Kidney (tissue), 13 donors: ENCODE measurements at regions not wholly inside any gene's neighbourhood (a gene's known extent, or its start where the extent isn't known, plus 50 kb on each side); places are given as distances from the start of the nearest gene placed in this dataset.

ENCODE experiments used
- DNase-seq, 5 donors: peaks; one replicate each; pipeline ENCODE4 v3.0.0-alpha.2; 2013 to 2020
- FAIRE-seq: peaks from 2 replicates; lab custom pipeline; 2012; peaks lifted over from hg19 to GRCh38; lab: Jason Lieb, UNC
- H3K27ac ChIP-seq, 2 donors: one replicate each; pipeline ENCODE4 v1.7.0; 2013; ENCODE audit warnings: low read depth in 2 of 2, low read length in 2 of 2, inconsistent platforms in 1 of 2
- H3K27me3 ChIP-seq: one replicate; pipeline ENCODE4 v1.7.1; 2013; ENCODE audit warnings: low read length, inconsistent platforms; ENCODE audit not compliant: control insufficient read depth, insufficient read depth
- H3K36me3 ChIP-seq, 3 donors: one replicate each; pipeline versions ENCODE4 v1.7.0 to v1.7.1; 2013; ENCODE audit warnings: low read length in 3 of 3, control low read depth in 1 of 3, inconsistent platforms in 1 of 3; ENCODE audit not compliant: insufficient read depth in 3 of 3, control insufficient read depth in 2 of 3
- H3K4me1 ChIP-seq, 3 donors: one replicate each; pipeline versions ENCODE4 v1.7.0 to v1.7.1; 2013; ENCODE audit warnings: low read length in 3 of 3, inconsistent platforms in 1 of 3, low read depth in 1 of 3; ENCODE audit not compliant: control insufficient read depth in 2 of 3, insufficient read depth in 2 of 3
- H3K4me3 ChIP-seq, 3 donors: one replicate each; pipeline versions ENCODE4 v1.7.0 to v1.8.1; 2013; ENCODE audit warnings: low read length in 3 of 3, control low read depth in 1 of 3, inconsistent platforms in 1 of 3
- H3K9ac ChIP-seq, 3 donors: one replicate each; pipeline versions ENCODE4 v1.7.0 to v1.7.1; 2013; ENCODE audit warnings: low read length in 3 of 3, control low read depth in 1 of 3, inconsistent platforms in 1 of 3
- H3K9me3 ChIP-seq, 3 donors: one replicate each; pipeline versions ENCODE4 v1.7.0 to v1.7.1; 2013; ENCODE audit warnings: low read length in 3 of 3, control low read depth in 1 of 3, inconsistent platforms in 1 of 3; ENCODE audit not compliant: control insufficient read depth in 2 of 3, insufficient read depth in 1 of 3
- intact Hi-C: fragments of 100-400 bp; cut with DNase I; formaldehyde crosslinking; loops from one replicate; pipeline ENCODE4 v1.11.1; 2022
- TF ChIP-seq, protein P1 (sequence below): IDR thresholded peaks from 3 replicates; pipeline ENCODE4 v1.5.1; 2012; ENCODE audit warnings: mild to moderate bottlenecking, moderate library complexity, borderline replicate concordance; ENCODE audit not compliant: insufficient read depth; ENCODE audit errors: extremely low read depth
- donor health status: control.
- donor health status: control.
- donor health status: control.
- donor health status: control.
- donor health status: control.
- donor health status: DM: yes; HTN: yes; CAD: no.
- donor health status: Normal renal cell carcinoma (clear cell type).

- FAIRE-seq, result no peak
- Histone ChIP-seq H3K27me3 (no peaks in the 10 kb centered on the region), H3K9ac (no peak overlapping the region), H3K27ac (no peak overlapping the region), H3K4me3 (no peak overlapping the region), H3K9me3 (no peaks in the 10 kb centered on the region), H3K36me3 (no peaks in the 10 kb centered on the region), H3K4me1 (no peaks in the 10 kb centered on the region)
- TF ChIP-seq, protein P1, sequence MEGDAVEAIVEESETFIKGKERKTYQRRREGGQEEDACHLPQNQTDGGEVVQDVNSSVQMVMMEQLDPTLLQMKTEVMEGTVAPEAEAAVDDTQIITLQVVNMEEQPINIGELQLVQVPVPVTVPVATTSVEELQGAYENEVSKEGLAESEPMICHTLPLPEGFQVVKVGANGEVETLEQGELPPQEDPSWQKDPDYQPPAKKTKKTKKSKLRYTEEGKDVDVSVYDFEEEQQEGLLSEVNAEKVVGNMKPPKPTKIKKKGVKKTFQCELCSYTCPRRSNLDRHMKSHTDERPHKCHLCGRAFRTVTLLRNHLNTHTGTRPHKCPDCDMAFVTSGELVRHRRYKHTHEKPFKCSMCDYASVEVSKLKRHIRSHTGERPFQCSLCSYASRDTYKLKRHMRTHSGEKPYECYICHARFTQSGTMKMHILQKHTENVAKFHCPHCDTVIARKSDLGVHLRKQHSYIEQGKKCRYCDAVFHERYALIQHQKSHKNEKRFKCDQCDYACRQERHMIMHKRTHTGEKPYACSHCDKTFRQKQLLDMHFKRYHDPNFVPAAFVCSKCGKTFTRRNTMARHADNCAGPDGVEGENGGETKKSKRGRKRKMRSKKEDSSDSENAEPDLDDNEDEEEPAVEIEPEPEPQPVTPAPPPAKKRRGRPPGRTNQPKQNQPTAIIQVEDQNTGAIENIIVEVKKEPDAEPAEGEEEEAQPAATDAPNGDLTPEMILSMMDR, result no peak
- no peak for DNase-seq
- intact Hi-C loops, result no loop called here
These were observed 120.4 kb upstream of the DNAJC10 start for GRCh38 chr2:182595650-182596049.

GRCh38 chr2:182597570-182598295 is 118.3 kb upstream of the DNAJC10 start:
- H3K36me3 ChIP-seq, result no peaks in the 10 kb centered on the region
- TF ChIP-seq, protein P1, result no peak
- no peaks in the 10 kb centered on the region for H3K27me3 ChIP-seq
- H3K4me3 ChIP-seq, result no peak overlapping the region
- no peaks in the 10 kb centered on the region for H3K9me3 ChIP-seq
- no peaks in the 10 kb centered on the region for H3K4me1 ChIP-seq
- DNase-seq (no peak), FAIRE-seq (no peak)
- H3K27ac ChIP-seq, result no peak overlapping the region
- intact Hi-C loops, result no loop called here
- H3K9ac ChIP-seq, result no peak overlapping the region

GRCh38 chr2:182598626-182599025 is 117.4 kb upstream of the DNAJC10 start:
- Histone ChIP-seq H3K9me3 (no peaks in the 10 kb centered on the region), H3K27me3 (no peaks in the 10 kb centered on the region), H3K27ac (no peak overlapping the region), H3K36me3 (no peaks in the 10 kb centered on the region), H3K4me3 (no peak overlapping the region), H3K4me1 (no peaks in the 10 kb centered on the region), H3K9ac (no peak overlapping the region)
- FAIRE-seq (no peak), DNase-seq (no peak)
- intact Hi-C loops, result no loop called here
- TF ChIP-seq, protein P1, result no peak
